HUES6 (cell line): ENCODE measurements at regions not wholly inside any gene's neighbourhood (a gene's known extent, or its start where the extent isn't known, plus 50 kb on each side); places are given as distances from the start of the nearest gene placed in this dataset.

Source experiments
- H3K27ac ChIP-seq: 2 replicates; pipeline ENCODE4 v1.7.0; 2013; ENCODE audit warnings: low read depth, mild to moderate bottlenecking, low read length, inconsistent platforms
- H3K27me3 ChIP-seq: 2 replicates; pipeline ENCODE4 v1.6.1; 2013; ENCODE audit warnings: low read length; ENCODE audit not compliant: control insufficient read depth, insufficient read depth
- H3K36me3 ChIP-seq: 2 replicates; pipeline ENCODE4 v1.6.1; 2013; ENCODE audit warnings: low read length; ENCODE audit not compliant: control insufficient read depth, insufficient read depth
- H3K4me1 ChIP-seq: 2 replicates; pipeline ENCODE4 v1.6.1; 2013; ENCODE audit warnings: low read length; ENCODE audit not compliant: control insufficient read depth, insufficient read depth
- H3K4me3 ChIP-seq: 2 replicates; pipeline ENCODE4 v1.5.1; 2013; ENCODE audit warnings: low read depth, low read length
- H3K9ac ChIP-seq: one replicate; pipeline ENCODE4 v1.6.1; 2013; ENCODE audit warnings: mild to moderate bottlenecking, low read length
- H3K9me3 ChIP-seq: 2 replicates; pipeline ENCODE4 v1.6.1; 2013; ENCODE audit warnings: low read depth, low read length; ENCODE audit not compliant: control insufficient read depth, insufficient read depth

DNA sequence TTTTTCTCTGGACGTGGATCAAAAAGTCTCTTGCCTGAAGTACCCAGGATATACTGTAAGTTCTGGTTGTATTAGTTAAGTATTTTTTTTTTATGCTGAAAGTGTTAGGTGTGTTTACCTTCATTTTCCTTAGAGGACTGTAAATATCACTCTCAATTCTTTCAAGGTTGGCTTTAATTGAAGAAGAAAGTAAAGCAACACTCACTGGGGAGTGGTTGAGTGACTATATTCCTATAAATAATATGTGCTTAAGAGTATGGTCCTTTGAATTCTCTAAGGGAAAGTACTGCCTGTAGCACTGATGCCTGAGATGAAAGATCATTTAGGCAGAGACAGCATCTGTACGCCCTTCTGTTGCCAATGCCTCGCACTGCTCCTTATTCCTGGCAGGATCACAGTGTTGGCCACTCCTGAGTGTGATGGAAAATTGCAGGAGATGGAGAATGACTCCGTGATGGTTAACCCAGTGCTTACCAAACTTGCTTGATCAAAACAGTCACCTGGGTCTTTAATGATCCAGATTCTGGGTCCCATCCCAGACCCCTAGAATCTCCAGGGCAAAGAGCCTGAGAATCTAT, 182.0 kb upstream of the MPDZ start:
- H3K4me3 ChIP-seq: no peak overlapping the region
- no peak overlapping the region for H3K9ac ChIP-seq
- no peaks in the 10 kb centered on the region for H3K9me3 ChIP-seq
- no peak overlapping the region for H3K27ac ChIP-seq
- H3K36me3 ChIP-seq: no peaks in the 10 kb centered on the region
- no peaks in the 10 kb centered on the region for H3K27me3 ChIP-seq
- no peaks in the 10 kb centered on the region for H3K4me1 ChIP-seq

DNA sequence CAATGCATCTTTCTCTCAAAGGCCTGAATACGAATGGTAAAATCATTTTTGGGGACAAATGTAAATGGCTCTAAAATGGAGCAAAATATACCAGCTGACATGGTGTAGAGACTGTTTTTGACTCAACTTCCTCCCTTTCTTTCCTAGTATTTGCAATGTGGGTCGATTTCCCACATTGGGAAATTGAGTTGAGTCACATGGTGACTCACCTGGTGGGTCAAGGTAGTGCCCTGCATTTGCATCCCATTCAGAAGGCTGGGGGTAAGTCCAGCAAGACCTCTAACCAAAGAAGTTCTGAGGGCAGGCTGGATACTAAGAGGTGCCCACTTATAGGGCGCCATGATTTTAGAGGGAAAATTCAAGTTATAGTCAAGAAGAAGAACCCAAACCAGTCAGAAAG, 179.6 kb upstream of the MPDZ start:
- H3K4me1 ChIP-seq: no peaks in the 10 kb centered on the region
- H3K27me3 ChIP-seq: no peaks in the 10 kb centered on the region
- no peak overlapping the region for H3K4me3 ChIP-seq
- no peaks in the 10 kb centered on the region for H3K36me3 ChIP-seq
- no peak overlapping the region for H3K9ac ChIP-seq
- H3K27ac ChIP-seq: no peak overlapping the region
- no peaks in the 10 kb centered on the region for H3K9me3 ChIP-seq

DNA sequence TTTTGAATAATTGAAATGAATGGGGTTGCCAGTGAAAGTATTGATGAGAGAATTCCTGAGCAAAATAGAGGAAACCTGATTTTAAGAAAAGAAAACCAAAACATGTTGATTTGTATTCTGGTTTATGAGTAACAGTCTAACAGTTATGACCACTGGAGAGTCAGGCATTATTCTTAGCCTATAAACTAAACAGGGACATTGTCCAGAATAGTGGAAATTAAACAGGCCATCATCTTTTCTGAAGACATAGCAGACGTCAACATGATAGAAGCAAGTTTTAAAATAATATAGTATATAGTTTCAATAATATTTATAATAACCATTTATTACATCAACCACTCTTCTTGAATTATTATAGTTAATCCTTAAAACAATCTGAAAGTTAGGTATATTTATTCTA, 178.3 kb upstream of the MPDZ start:
- Histone ChIP-seq H3K36me3 (no peaks in the 10 kb centered on the region), H3K4me3 (no peak overlapping the region), H3K9me3 (no peaks in the 10 kb centered on the region), H3K9ac (no peak overlapping the region), H3K27ac (no peak overlapping the region), H3K4me1 (no peaks in the 10 kb centered on the region), H3K27me3 (no peaks in the 10 kb centered on the region)

DNA sequence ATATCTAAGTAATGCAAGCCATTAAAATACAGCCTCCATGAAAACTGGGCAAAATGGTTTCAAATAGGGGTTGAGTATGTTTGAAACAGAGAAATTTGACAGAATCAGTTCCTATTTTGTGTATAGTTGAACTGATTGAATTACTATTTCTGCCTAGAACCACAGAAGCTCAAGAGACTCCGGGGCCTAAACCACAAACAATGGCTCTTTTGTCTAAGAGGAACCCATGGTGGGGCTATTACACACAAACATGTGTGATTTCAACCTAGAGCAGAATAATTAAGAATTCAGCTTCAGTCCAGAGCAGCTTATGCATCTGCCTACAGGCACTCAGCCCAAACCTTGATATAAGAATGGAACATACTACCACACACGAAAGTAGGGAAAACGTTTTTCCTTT, 171.2 kb upstream of the MPDZ start:
- H3K36me3 ChIP-seq: no peaks in the 10 kb centered on the region
- H3K9ac ChIP-seq: no peak overlapping the region
- 0 out of 2 replicates have a peak, but pooled peaks cover 3% of the 10 kb centered on the region for H3K4me1 ChIP-seq
- H3K4me3 ChIP-seq: no peak overlapping the region
- H3K27ac ChIP-seq: no peak overlapping the region
- H3K9me3 ChIP-seq: no peaks in the 10 kb centered on the region
- no peaks in the 10 kb centered on the region for H3K27me3 ChIP-seq

DNA sequence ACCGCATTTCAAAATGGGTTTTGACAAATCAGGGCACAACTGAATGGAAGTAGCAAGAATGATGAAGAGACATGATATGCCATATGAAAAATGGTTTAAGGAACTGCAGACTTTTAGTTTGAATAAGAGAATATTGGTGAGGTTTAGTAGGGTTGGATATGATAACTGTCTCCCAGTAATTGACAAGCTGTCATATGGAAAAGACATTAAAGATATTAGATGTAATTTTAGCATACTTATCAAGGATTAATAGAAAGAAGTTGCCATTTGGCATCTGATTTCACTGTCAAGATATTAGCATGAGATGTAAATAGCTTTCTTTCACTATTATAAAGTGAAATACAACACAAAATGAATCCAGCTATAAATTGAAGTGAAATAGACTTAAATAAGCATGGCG, 169.0 kb upstream of the MPDZ start:
- Histone ChIP-seq H3K27ac (no peak overlapping the region), H3K4me1 (peaks cover 8% of the 10 kb centered on the region; the same call in 1 of the 2 replicates), H3K4me3 (no peak overlapping the region), H3K36me3 (no peaks in the 10 kb centered on the region), H3K9me3 (no peaks in the 10 kb centered on the region), H3K27me3 (no peaks in the 10 kb centered on the region), H3K9ac (no peak overlapping the region)

DNA sequence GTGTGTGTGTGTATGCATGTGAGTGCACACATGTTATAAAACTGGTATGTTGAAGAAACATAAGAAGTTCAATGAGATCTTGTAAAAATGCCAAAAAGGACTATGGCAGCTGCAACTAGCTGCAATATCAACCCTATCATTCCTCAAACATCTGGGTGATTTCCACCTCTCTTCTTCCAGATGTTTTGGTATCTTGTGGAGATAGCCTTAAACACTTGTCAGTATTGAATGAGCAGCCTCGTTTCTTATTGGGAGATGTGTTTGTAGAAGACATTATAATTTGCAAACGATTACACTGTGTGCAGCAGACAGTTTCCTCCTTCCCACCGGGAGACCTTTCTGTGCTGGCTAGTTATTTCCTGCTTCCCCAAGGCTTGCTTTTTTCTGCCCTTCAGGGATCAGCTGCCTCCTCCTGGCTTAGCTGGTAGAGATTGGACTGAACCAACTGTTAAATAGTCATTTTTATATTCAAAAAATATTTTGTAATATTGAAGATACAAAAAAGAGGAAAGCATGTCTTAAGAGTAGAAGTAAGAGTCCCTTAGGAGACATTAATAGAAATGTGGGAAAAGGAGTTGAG, 168.4 kb upstream of the MPDZ start:
- Histone ChIP-seq H3K9ac (no peak overlapping the region), H3K27me3 (no peaks in the 10 kb centered on the region), H3K4me1 (peaks cover 8% of the 10 kb centered on the region; the same call in 1 of the 2 replicates), H3K27ac (no peak overlapping the region), H3K36me3 (no peaks in the 10 kb centered on the region), H3K4me3 (no peak overlapping the region), H3K9me3 (no peaks in the 10 kb centered on the region)

DNA sequence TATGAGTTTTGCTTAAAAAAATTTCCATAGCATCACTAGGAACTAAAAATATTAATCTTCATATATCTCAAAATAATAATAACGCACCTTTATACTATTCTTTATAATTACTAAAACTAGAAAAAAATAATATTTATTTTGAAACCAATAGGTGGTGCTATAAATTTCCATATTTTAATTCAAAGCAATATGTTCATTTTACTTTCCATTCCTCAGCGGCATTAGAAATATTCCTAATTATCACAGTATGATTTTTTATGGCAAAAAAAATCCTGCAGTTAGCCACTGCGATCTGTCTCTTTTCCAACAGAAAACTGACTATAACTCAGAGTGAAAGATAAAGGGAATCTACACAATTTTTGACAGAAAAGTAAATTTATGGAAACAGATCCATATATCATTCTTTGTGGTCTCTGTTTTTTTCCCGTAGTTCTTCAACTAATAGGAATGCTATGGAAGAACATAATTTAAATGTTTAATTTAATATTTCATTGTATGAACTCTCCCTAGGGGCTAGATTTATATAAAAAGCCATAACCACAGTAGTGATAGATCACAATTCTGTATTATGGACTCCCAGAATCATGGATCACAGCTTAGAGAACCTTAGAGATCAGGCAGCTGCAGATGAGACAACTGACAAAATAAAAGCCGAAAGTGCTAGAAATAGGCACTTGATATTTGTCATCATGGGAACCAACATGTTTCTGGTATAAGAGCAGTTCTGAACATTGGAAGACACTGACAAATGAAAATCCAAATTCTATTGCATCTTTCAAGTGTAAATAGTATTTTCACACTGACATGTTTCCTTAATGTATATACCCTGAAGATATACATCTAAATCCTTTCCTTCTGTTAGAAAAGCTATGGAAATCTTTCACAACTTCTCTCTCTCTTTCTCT, 167.7 kb upstream of the MPDZ start:
- Histone ChIP-seq H3K27ac (no peak overlapping the region), H3K36me3 (no peaks in the 10 kb centered on the region), H3K4me1 (peaks cover 8% of the 10 kb centered on the region; the same call in 1 of the 2 replicates), H3K9ac (no peak overlapping the region), H3K9me3 (no peaks in the 10 kb centered on the region), H3K4me3 (no peak overlapping the region), H3K27me3 (no peaks in the 10 kb centered on the region)

DNA sequence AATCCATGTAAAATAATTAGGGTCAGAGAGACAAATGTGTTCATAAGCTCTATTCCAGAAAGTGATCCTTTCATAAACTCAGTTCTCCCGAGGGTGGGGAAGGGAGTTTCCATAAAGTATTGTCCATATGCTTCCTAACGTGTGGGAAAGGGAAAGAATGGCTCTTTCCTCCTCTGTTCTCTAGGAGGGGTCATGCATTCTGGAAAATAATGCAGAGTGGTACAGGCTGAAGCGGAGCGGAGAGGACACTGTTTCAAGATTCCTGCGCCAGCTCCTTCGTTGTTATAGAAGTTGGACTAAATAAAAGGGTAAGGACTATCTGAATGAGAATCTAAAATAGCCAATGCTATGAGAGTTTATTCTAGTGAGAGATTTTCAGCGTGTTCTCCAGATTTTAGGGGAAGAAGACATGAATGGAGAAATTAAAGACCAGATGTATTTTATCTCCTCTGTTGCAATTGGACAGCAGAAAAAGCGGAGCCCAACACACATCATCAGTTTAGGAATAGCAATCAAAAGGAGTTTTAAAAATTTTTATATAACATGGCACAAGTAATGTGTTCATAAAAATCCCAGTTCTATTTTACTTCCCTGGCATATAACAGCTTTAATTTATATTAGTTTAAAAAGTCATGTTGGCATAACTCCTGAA, 166.9 kb upstream of the MPDZ start:
- Histone ChIP-seq H3K27ac (no peak overlapping the region), H3K4me3 (no peak overlapping the region), H3K9me3 (no peaks in the 10 kb centered on the region), H3K36me3 (no peaks in the 10 kb centered on the region), H3K27me3 (no peaks in the 10 kb centered on the region), H3K4me1 (peaks cover 8% of the 10 kb centered on the region; the same call in 1 of the 2 replicates), H3K9ac (no peak overlapping the region)

DNA sequence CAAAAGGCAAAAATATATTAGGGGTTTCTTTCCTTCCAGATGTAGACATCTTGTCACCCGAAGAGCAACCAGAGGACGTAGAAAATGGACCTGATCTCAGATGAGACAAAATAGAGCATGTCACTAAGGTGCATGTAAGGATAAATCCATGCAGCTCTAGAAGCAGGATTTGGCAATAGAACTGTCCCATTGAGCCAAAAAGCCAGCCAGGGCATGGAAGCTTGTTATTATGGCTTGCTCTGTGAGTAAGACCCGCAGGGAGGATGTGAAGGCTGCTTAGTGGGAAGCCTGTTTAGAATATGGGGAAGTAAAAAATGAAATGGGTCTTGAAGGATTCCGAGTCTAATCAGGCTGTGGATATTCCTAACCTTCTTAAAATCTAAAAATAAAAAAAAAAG, 165.6 kb upstream of the MPDZ start:
- Histone ChIP-seq H3K27me3 (no peaks in the 10 kb centered on the region), H3K36me3 (no peaks in the 10 kb centered on the region), H3K9ac (no peak overlapping the region), H3K4me1 (peaks cover 8% of the 10 kb centered on the region; the same call in 1 of the 2 replicates), H3K4me3 (no peak overlapping the region), H3K27ac (no peak overlapping the region), H3K9me3 (no peaks in the 10 kb centered on the region)

DNA sequence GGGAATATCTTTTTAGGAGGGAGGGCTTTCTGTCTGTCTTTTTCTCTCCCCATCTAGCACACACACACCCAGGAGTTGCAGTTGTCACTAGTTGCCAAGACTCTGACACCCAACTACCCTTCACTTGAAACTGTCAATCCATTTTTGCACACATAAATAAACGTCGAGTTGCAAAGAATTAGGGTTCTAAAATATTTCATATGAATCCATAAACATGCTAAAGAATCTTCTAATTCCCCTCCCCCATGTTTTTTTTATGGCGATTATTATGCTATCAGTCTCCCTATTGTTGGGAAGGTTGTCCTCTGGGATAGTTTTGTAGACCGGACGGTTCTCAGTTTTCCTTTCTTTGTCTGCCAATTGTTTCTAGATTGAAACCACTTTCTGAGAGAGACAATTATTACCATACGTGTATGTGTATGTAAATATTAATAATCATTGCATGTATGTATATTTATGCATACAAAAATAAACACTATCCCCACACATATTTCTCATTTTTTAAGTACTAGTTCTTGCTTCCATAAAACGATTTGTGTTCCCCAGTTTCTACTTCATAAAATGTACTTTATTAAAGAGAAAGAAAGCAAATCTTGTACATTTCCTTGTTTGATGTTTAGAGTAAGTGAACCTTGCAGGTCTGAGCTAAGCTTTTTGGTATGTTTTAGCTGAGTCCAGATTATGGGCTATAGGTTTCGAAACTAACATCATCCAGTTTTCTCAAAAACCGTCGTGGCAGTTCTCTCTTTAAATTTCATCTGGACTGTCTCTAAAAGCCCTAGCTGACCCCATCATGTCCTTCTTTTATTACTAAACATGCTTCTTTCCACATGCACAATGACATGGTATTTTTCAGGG, 165.0 kb upstream of the MPDZ start:
- H3K27ac ChIP-seq: no peak overlapping the region
- H3K4me3 ChIP-seq: no peak overlapping the region
- no peaks in the 10 kb centered on the region for H3K36me3 ChIP-seq
- H3K9ac ChIP-seq: no peak overlapping the region
- H3K4me1 ChIP-seq: peaks cover 8% of the 10 kb centered on the region; the same call in 1 of the 2 replicates
- no peaks in the 10 kb centered on the region for H3K9me3 ChIP-seq
- H3K27me3 ChIP-seq: no peaks in the 10 kb centered on the region
